ENCODE measurements at regions not wholly inside any gene's neighbourhood (a gene's known extent, or its start where the extent isn't known, plus 50 kb on each side); places are given as distances from the start of the nearest gene placed in this dataset.

- TF ChIP-seq FOXK2 (IDR thresholded peaks at IDR 0.05) (no peak), STAT3 (IDR thresholded peaks at IDR 0.05; ENCODE audit: low read depth, low read length) (no peak), EZH2 (IDR thresholded peaks at IDR 0.05; ENCODE audit: borderline replicate concordance, control insufficient read depth, low read depth, low read length) (no peak), STAT1 (conservative IDR thresholded peaks at IDR 0.05) (no peak), EP300 (IDR thresholded peaks at IDR 0.05; ENCODE audit: borderline replicate concordance in 1 of 2, control insufficient read depth in 1 of 2, low read depth in 2 of 2, low read length in 2 of 2) (no peak), PRDM15 (CRISPR knock-in tag; IDR thresholded peaks at IDR 0.05) (no peak), SUPT20H (IDR thresholded peaks at IDR 0.05; ENCODE audit: borderline replicate concordance, control insufficient read depth, low read depth, low read length) (no peak), SMC3 (IDR thresholded peaks at IDR 0.05; ENCODE audit: borderline replicate concordance, low read length) (no peak), MYB (IDR thresholded peaks at IDR 0.05; ENCODE audit: borderline replicate concordance, low read depth, low read length) (no peak), CEBPZ (IDR thresholded peaks at IDR 0.05; ENCODE audit: low read depth, low read length) (no peak), LARP7 (IDR thresholded peaks at IDR 0.05) (no peak), CHD4 (IDR thresholded peaks at IDR 0.05) (no peak), ZZZ3 (IDR thresholded peaks at IDR 0.05; ENCODE audit: control insufficient read depth, insufficient read length, low read depth) (no peak), SPI1 (IDR thresholded peaks at IDR 0.05; ENCODE audit: borderline replicate concordance, insufficient read depth, low read depth, low read length) (no peak), GATAD2B (conservative IDR thresholded peaks at IDR 0.05; ENCODE audit: low read depth) (no peak), BHLHE40 (IDR thresholded peaks at IDR 0.05; ENCODE audit: borderline replicate concordance in 1 of 2, low read depth in 2 of 2, low read length in 1 of 2) (no peak), RBBP5 (conservative IDR thresholded peaks at IDR 0.05) (no peak), RFX5 (IDR thresholded peaks at IDR 0.05; ENCODE audit: low read depth, low read length) (no peak)
- Histone ChIP-seq H3K79me2 (ENCODE audit: control insufficient read depth, insufficient read depth, low read length) (no peaks in the 10 kb centered on the region), H3K27ac (ENCODE audit: control insufficient read depth, insufficient read depth) (no peak overlapping the region), H3K4me1 (ENCODE audit: control insufficient read depth, insufficient read depth, low read length) (no peaks in the 10 kb centered on the region), H3K4me3 (no peak overlapping the region), H3K9me3 (replicated peaks; ENCODE audit: control insufficient read depth, insufficient read depth, low read length) (no peaks in the 10 kb centered on the region), H2AFZ (ENCODE audit: control insufficient read depth, low read depth, low read length) (no peak overlapping the region), H3K27me3 (replicated peaks in 1 of 2; ENCODE audit: control insufficient read depth in 2 of 2, insufficient read depth in 2 of 2, low read length in 1 of 2) (no peaks in the 10 kb centered on the region), H3K9ac (ENCODE audit: control insufficient read depth, insufficient read depth, low read length) (no peak overlapping the region), H3K36me3 (ENCODE audit: control insufficient read depth in 2 of 2, insufficient read depth in 2 of 2, low read length in 1 of 2) (no peaks in the 10 kb centered on the region), H3K4me2 (ENCODE audit: control insufficient read depth, insufficient read depth) (no peak overlapping the region), H4K20me1 (ENCODE audit: control insufficient read depth, insufficient read depth) (no peaks in the 10 kb centered on the region)
- FAIRE-seq (no peak), DNase-seq (ENCODE audit: low read depth, low spot score) (no peak), ATAC-seq (no peak)
- in situ Hi-C loops (cut with MboI): no loop called here
- CTCF ChIA-PET: interaction anchor here (1.3 kb wide), 1 partner anchor 12 kb away, joined by 3 read pairs; no protein-coding TSS in a partner anchor
- intact Hi-C loops (cut with micrococcal nuclease; ENCODE audit: unreplicated experiment): no loop called here
- WGBS (ENCODE audit: insufficient coverage, insufficient replicate concordance, low lambda C conversion rate, missing lambda C conversion rate): 36% methylated on average over 3 of the region's 3 CpGs
- RAD21 ChIA-PET (ENCODE audit: unreplicated experiment): no interaction called here
- no TSS peak for BruUV-seq (replicated peaks)
- POLR2A ChIA-PET: no interaction called here
- SMC1A ChIA-PET (ENCODE audit: uncharacterized antibody, unreplicated experiment): interaction anchor here (0.7 kb wide), 1 partner anchor 30 kb away, joined by 4 read pairs; no protein-coding TSS in a partner anchor
These were observed 802.8 kb downstream of the NR2F1-AS1 start for GRCh38 chr5:92778261-92778660.

All from GM12878 (cell line).